Epithelial cell of prostate (primary cell): ENCODE measurements at regions not wholly inside any gene's neighbourhood (a gene's known extent, or its start where the extent isn't known, plus 50 kb on each side); places are given as distances from the start of the nearest gene placed in this dataset.

Experiments used
- DNase-seq: peaks from one replicate; pipeline ENCODE4 v3.0.0-alpha.2; 2011; ENCODE audit warnings: low read depth, low spot score
- H3K27ac ChIP-seq: fragments of 450-650 bp; 2 replicates; pipeline ENCODE4 v1.5.1; 2017; ENCODE audit warnings: mild to moderate bottlenecking

- no peak overlapping the region for H3K27ac ChIP-seq
- no peak for DNase-seq
Measured at GRCh38 chr15:39092354-39092753, 488.5 kb upstream of the THBS1 start.

DNA sequence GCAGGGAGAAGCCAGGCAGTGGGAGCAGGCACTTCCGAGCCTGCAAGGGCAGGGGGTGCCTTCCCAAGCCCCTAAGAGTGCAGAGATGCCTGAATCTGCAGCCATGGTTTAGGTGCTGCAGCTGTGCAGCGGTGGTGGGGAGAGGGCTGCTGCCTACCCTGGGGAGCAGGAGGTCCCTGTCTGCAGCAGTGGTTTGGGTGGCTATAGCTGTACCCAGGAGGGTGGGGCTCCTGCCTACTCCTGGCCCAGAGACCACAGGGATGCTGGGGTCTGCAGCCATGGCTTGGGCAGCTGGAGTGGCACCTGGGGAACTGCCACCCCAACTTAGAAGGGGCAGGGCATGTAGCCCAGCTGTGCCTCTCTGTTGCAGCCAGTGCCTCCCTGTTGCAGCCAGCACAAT, 488.1 kb upstream of the THBS1 start:
- no peak overlapping the region for H3K27ac ChIP-seq
- no peak for DNase-seq

- no peak for DNase-seq
- H3K27ac ChIP-seq, result no peak overlapping the region
Measured at GRCh38 chr15:39094116-39094515, 486.8 kb upstream of the THBS1 start.

GRCh38 chr15:39095218-39095879, 485.5 kb upstream of the THBS1 start:
- H3K27ac ChIP-seq, result peak overlapping the region; percentile 4
- no peak for DNase-seq

DNA sequence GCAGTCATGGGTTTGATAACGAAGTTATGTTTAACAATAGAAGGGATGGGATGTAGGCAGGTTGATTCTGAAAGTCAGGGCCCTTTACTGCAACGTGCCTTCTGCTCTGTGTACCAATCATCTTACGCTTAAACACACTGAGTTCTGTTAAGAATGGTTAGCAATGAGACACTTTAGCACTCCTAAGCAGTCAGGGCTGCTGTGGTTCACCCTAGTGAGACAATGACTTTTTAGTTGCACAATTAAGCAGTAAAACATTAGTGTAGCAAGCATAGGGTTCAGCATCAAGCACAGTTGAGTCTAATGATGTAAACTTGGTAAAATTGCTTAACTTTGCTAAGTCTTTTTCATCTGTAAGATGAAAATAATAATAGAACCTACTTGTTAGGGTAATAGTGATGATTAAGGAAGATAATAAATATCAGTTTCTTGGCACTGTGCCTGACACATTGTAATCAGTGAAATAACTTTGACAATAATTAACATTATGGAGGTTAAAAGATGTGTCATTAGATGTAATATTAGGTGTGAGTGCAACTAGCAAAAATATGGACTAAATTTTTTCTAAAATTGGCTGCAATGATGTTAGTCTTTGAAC, 484.2 kb upstream of the THBS1 start:
- no peak for DNase-seq
- no peak overlapping the region for H3K27ac ChIP-seq

DNA sequence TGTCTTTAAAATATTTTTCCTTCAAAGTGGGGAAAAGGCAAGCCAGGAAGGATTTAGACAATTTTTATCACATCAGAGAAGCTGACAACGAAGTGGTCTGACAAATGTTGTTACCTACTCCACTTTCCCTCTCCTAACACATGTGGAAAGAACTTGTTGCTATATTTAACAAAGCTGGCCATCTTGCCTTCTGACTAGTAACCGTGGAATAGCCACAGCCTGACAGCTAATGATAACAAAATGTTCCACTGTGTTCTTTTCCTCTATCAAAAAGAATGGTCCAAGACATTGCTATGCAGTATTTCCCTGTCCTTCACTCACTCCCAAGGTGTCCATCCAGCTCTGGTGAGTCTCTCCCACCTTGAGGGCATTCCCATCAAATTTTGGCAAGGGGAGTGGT, 481.4 kb upstream of the THBS1 start:
- no peak overlapping the region for H3K27ac ChIP-seq
- no peak for DNase-seq

- no peak overlapping the region for H3K27ac ChIP-seq
- DNase-seq, result no peak
Measured at GRCh38 chr15:39100106-39100660, 480.7 kb upstream of the THBS1 start.

DNA sequence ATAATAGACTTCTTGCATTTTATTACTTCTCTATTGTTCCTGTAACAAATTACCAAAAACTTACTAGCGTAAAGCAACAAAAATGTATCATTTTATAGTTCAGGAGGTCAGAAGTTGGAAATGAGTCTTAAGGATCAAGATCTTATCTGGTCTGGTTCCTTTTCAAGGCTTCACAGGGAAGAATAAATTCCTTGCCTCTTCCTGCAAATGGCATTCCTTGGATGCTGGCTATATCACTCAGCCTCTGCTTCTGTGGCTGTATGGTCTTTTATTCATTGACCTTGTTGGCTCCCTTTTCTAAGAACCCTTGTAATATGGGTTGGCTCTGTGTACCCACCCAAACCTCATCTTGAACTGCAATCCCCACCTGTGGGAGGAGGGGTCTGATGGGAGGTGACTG, 478.4 kb upstream of the THBS1 start:
- H3K27ac ChIP-seq, result no peak overlapping the region
- no peak for DNase-seq

GRCh38 chr15:39106950-39107349, 473.9 kb upstream of the THBS1 start:
- DNase-seq, result no peak
- no peak overlapping the region for H3K27ac ChIP-seq

DNA sequence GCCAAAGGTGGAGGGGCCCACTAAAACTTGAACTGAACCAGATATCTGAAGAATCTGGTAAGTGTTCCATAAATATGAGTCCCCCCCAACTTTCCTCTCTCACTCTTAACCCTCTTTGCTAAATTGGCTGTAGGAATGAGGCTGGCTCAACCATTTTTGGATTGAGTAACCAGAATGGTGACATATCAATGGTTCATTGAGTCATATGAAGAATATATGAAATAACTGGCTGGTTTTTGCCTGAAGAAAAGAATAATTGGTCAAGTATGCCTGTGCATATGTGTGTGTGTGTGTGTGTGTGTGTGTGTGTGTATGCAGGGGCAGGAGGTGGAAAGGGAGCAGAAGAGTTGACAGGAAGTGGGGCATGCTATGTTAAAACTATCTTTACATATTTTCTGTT, 472.9 kb upstream of the THBS1 start:
- no peak overlapping the region for H3K27ac ChIP-seq
- no peak for DNase-seq

DNA sequence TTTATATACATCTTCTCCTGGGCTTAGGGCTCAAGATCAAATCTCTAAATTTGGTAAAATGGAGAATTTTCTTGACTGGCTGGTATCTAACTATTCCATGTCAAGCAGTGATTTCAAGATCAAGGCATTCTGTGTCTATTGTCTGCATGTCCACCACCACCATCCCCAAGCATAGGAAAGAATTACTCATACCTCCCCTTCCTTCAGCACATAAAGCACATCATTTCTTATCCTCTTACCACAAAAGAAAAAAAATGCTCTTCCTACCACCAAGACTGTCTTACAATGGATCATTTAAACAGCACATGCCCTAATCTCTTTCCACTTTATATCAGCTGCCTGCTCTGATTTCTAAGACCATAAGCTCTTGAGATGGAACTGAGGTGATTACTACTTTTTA, 470.5 kb upstream of the THBS1 start:
- H3K27ac ChIP-seq, result no peak overlapping the region
- DNase-seq, result no peak

DNA sequence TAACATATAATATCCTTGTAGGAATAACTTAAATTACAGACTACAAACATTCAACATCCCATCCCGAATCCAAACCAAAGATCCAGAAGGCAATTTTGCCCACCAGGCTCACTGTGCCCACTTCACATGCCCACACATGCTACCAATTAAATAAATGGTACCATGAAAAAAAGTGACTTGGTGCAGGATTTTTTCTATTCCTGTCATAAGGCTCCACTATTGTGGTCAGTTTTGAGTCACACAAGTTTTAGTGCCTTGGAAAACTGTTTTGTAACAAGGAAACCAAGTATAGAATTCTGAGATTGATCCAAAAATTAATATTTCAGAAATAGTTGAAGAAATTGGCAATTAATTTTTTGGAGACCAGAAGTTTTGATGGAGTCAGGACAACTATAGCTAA, 470.1 kb upstream of the THBS1 start:
- no peak for DNase-seq
- no peak overlapping the region for H3K27ac ChIP-seq

DNA sequence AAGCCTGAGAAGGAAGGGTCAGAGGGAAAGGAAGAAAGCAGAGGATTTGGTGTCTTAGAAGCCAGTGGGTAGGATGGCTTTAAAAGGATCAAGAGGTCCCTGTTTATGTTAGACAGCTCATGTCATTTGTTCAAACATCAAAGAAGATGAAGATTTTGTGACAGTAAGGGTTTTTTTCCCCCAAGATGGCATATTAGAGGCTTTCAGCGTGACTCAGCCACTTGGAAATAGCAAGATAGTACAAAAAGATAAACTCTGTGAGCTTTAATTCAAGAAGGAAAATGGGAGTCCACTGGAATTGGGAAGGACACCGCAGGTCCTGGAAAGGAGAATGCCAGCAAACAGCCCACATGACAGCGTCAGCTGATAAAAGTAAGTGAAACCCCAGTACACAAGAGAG, 467.1 kb upstream of the THBS1 start:
- H3K27ac ChIP-seq, result no peak overlapping the region
- DNase-seq, result no peak

GRCh38 chr15:39114690-39115378, 466.0 kb upstream of the THBS1 start:
- peak overlapping the region; percentile 49 for H3K27ac ChIP-seq
- peak; percentile 64 for DNase-seq

GRCh38 chr15:39115379-39116057, 465.4 kb upstream of the THBS1 start:
- DNase-seq, result peak; percentile 66
- H3K27ac ChIP-seq, result peak overlapping the region; percentile 49

- H3K27ac ChIP-seq, result peak overlapping the region; percentile 6
- DNase-seq, result no peak
Measured at GRCh38 chr15:39118510-39118909, 462.4 kb upstream of the THBS1 start.

DNA sequence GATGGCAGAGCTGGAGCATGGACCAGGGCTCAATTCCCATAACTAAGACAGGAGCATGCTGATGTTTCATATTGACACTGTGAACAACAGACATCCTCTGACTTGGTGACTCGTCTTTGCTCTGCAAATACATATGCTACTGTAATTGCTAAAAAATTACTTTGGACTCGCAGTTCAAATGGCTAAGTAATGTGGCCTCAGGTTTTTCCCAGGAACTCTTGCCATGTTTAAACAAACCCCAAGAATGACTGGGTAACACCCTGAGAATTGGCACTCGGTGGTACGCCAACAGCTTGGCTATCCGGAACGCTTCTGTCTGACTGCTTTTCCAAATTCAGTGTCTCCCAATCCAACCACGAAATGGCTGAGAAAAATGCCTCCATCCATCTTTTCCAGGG, 456.7 kb upstream of the THBS1 start:
- no peak overlapping the region for H3K27ac ChIP-seq
- no peak for DNase-seq

- no peak overlapping the region for H3K27ac ChIP-seq
- DNase-seq, result no peak
Measured at GRCh38 chr15:39124553-39125171, 456.2 kb upstream of the THBS1 start.

DNA sequence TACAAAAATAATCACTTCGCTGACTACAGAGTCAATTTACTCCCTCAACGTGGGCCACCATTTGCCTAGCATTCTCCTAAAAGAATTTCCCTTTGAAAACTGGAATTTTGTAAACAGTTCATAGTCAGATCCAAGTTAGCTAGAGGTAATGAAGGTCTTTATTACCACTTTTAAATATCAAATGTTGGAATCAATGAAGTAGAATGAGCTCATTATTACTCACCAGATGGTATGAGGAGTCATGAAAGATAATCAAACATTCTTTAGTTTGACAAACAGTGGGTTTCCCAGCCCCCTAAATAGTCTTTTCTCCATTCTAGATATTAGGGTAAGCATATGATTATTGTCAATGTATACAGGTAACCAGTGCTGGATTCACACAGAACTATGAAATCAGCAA, 455.7 kb upstream of the THBS1 start:
- H3K27ac ChIP-seq, result no peak overlapping the region
- DNase-seq, result no peak

DNA sequence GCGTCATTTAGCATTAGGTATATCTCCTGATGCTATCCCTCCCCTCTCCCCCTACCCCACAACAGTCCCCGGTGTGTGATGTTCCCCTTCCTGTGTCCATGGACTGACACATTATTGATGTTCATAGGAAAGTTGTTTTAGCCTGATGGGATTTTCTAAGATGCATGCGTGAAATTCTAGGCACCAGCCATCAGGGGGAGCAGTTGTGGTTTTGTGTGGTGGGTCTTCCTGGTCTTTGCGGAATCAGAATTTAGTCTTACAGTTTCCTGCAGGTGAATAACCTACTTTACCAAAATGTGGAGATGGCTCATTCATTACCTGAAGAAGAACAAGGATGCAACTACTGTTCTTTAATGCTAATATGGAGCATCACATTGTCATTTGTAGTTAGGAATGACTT, 455.0 kb upstream of the THBS1 start:
- no peak for DNase-seq
- H3K27ac ChIP-seq, result no peak overlapping the region
